GM19467 (cell line): ENCODE measurements at regions not wholly inside any gene's neighbourhood (a gene's known extent, or its start where the extent isn't known, plus 50 kb on each side); places are given as distances from the start of the nearest gene placed in this dataset.
"Not testable (repeated sequence)": the region's sequence is repeated elsewhere in the genome, so short reads cannot be mapped to it uniquely, and the experiment has no call there.

ENCODE experiments used
- ATAC-seq: cut with Tn5 transposase; IDR thresholded peaks from one replicate; pipeline ENCODE4 v1.9.1; 2021; ENCODE audit warnings: mild to moderate bottlenecking, moderate library complexity; ENCODE audit not compliant: unreplicated experiment

DNA sequence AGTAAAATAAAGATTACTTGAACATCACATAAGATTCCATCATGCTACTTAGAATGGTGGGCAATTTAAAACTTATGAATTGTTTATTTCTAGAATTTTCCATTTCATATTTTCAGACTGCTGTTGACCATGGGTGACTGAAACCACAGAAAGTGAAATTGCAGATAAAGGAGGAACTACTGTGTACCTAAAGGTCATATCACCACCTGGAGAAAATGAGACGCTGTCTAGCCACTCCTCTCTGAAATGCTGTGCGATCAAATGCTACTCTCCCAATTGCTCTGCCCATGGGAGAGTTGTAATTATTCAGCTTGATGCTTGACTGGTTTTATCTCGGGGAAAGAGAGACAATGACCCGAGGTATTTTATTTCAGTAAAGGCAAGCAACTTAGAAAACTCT, 128.9 kb upstream of the ERCC4 start:
- ATAC-seq, result no peak

- no peak for ATAC-seq
Measured at GRCh38 chr16:13793841-13794409, 126.0 kb upstream of the ERCC4 start.

DNA sequence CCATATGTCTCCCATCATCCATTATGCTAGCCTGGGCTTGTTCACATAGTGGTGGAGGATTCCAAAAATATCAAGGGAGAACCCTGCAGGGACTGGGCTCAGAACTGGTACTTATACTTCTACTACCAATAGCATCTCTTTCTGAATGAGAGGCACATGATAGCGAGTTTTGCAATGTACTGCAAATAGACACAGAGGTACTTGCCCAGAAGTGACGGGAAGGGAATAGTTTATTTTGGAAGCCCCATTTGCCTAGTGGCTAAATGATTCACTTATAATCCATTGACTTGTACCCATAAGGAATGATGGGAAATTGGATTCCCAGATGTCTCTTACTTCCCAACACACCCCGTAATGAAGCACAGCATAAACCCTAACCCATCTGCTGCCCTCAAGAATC, 124.8 kb upstream of the ERCC4 start:
- ATAC-seq, result no peak

GRCh38 chr16:13797718-13798117, 122.2 kb upstream of the ERCC4 start:
- ATAC-seq, result no peak

GRCh38 chr16:13798211-13798610, 121.7 kb upstream of the ERCC4 start:
- no peak for ATAC-seq

DNA sequence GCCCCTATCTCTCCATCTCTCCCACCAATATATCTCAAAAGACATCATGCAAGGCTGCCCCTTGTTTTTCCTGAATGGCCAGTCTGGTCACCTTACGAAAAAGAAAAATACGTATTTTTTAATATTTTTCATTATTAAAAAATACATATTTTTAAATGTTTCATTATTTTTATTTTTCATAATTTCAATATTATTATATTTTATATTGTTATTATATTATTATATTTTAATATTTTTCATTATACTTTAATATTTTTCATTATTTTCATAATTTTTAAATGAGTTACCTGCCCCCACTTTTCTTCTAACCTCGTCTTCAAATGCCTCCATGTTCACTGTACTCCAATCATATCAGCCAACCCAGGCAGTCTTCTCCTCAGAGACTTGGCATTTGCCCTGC, 116.0 kb upstream of the ERCC4 start:
- ATAC-seq, result no peak

DNA sequence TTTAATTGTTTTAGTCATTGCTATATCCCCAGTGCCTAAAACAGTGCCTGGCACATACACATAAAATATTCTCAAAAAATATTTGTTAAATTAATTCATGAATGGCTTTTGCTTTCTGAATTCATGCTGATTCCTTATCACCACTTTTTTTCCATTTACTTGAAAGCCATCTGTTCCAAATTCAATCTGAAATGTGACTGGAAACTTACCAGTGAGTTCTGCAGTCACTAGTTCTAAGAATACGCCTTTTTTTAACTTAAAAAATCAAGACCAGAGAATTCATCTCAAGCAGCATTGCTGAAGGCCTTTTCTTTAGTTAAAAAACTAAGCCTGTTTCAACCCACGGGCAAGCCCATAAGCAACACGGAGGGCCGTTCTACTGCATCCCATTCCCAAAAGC, 114.0 kb upstream of the ERCC4 start:
- no peak for ATAC-seq

DNA sequence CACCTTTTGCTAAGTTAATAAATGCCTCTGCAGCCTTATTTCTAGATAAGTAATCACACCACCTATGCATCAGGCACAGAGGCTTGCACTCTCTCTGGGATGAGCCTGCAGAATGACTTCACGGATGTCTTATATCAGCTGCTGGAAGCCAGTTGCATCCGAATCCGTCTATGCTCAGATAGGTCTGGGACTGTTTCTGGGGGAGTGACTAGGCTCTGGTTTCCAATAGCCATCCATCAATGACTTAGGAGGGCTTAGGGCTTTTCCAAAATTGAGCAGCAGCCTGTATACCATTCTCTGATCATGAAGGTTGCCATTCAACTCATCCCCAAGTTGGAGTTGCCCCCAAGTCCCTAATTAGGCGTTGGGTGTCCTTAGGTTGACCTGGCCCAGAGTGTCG, 113.3 kb upstream of the ERCC4 start:
- ATAC-seq, result no peak

- no peak for ATAC-seq
Measured at GRCh38 chr16:13808102-13808501, 111.9 kb upstream of the ERCC4 start.

DNA sequence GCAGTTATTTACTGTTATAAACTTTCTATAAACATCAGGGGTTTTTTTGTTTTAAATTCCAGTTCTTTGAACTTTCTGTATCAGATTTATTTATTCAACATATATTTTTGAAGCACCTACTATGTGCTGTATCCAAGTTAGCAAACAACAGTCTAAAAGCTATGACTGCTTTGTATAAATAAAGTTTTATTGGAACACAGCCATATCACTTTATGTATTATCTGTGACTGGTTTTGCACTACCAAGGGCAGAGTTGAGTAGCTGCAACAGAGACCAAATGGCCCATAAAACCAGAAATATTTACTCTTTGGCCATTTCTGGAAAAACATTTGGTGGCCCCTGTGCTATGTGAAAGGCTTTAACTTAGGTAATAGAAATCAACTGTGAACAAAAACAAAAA, 110.2 kb upstream of the ERCC4 start:
- no peak for ATAC-seq

- ATAC-seq, result no peak
Measured at GRCh38 chr16:13811834-13812233, 108.1 kb upstream of the ERCC4 start.

DNA sequence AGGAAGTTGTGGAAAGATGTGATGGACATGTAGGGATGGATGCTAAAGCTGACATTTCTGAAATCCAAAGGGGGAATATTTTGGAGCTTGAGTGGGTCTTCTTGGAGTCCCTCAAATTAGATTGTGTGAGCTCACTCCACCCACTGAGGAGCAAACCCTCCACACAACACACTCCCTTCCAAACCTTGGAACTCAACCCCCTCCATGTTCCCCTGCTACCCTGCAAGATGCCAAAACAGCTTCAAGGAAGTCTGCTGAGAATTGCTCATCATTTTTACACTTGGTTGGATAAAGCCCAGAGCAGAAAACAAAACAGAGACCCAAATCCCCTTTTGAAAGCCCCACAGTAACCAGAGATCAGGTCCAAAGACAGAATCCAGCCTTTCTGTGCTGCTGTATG, 103.3 kb upstream of the ERCC4 start:
- no peak for ATAC-seq

GRCh38 chr16:13823501-13823900, 96.5 kb upstream of the ERCC4 start:
- no peak for ATAC-seq

DNA sequence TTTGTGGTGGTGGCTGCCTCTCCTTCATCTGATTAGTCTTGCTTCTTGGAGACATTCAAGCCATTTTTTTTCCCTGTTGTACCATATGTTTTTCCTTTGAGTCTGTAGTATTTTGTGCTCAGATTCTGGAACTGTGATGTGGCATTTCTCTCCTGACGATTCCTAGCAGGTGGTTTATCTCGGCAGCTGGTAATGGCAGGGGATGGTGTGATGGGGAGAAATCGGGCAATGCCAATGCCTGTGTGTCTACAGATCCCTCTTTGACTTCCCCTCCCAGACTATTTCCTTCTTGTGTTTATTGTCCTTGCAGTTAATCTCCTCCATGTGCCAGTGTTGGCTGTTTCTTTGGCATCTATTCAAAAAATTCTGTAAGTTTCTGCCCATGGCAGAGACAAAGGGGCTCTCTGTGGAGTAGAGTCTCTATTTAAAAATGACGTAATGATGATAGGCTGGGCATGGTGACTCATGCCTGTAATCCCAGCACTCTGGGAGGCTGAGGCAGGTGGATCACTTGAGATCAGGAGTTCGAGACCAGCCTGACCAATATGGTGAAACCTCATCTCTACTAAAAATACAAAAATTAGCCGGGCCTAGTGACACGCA, 90.2 kb upstream of the ERCC4 start:
- no peak for ATAC-seq

- ATAC-seq, result no peak
Measured at GRCh38 chr16:13833515-13833914, 86.4 kb upstream of the ERCC4 start.

DNA sequence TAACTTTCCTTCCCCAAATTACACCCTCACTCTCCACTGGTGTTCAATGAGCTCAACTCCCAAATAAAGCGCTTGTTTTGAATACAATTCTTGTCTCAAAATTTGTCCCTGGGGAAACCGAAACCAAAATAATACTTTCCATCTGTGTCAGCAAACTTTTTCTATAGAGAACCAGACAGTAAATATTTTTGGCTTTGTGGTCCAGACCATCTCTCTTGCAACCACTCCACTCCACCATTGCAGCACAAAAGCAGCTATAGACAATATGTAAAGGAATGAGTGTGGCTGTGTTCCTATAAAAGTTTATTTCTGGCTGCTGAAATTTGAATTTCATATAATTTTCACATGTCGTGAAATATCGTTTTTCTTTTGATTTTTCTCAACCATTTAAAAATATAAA, 84.6 kb upstream of the ERCC4 start:
- no peak for ATAC-seq

GRCh38 chr16:13835935-13836730, 83.8 kb upstream of the ERCC4 start:
- no peak for ATAC-seq

- ATAC-seq, result no peak
Measured at GRCh38 chr16:13838401-13839190, 81.4 kb upstream of the ERCC4 start.

GRCh38 chr16:13839577-13839976, 80.4 kb upstream of the ERCC4 start:
- no peak for ATAC-seq

DNA sequence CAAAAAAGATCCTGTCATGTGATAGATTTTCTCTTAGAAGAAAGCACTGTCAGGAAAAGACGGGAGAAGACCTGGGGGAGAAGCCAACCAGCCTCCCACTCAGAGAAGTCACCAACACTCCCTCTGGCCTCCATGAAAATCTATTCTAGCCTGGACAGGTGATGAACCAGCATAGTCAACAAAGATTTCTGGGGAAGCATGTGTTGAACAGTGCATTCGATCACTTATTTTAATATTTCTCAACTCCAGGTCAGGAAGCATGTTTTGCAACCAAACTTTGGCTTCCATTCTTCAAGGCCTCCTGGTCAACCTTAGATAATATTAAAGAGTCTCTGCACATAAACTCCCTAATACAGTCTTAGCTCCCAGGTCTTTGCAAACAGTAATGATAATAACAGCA, 74.7 kb upstream of the ERCC4 start:
- ATAC-seq, result no peak

- ATAC-seq, result no peak
Measured at GRCh38 chr16:13848795-13849194, 71.2 kb upstream of the ERCC4 start.

GRCh38 chr16:13850173-13850572, 69.8 kb upstream of the ERCC4 start:
- not testable (repeated sequence) for ATAC-seq
